GM12878 (cell line): ENCODE measurements at regions not wholly inside any gene's neighbourhood (a gene's known extent, or its start where the extent isn't known, plus 50 kb on each side); places are given as distances from the start of the nearest gene placed in this dataset.

Experiments used
- POLR2A ChIP-seq: IDR thresholded peaks from 2 replicates; pipeline ENCODE4 v1.6.1; 2011; ENCODE audit warnings: low read depth, mild to moderate bottlenecking, low read length
- POLR2AphosphoS5 ChIP-seq: IDR thresholded peaks from 2 replicates; pipeline ENCODE4 v1.6.1; 2011; ENCODE audit warnings: mild to moderate bottlenecking, low read length, inconsistent platforms
- TAF1 ChIP-seq: IDR thresholded peaks from 2 replicates; pipeline ENCODE4 v1.6.1; 2011; ENCODE audit warnings: mild to moderate bottlenecking, low read depth, low read length, borderline replicate concordance
- TBL1XR1 ChIP-seq: IDR thresholded peaks from 2 replicates; pipeline ENCODE4 v1.6.1; 2012; ENCODE audit warnings: low read depth, low read length, improper control_type of control experiment
- ZNF24 ChIP-seq: fragments of 450-650 bp; IDR thresholded peaks from 2 replicates; pipeline ENCODE4 v1.6.1; 2017; ENCODE audit warnings: antibody characterized with exemption, mild to moderate bottlenecking
- ZZZ3 ChIP-seq: IDR thresholded peaks from 2 replicates; pipeline ENCODE4 v1.6.1; 2011; ENCODE audit warnings: low read depth; ENCODE audit not compliant: control insufficient read depth, insufficient read length
- TF ChIP-seq, protein P1 (sequence below): IDR thresholded peaks from 2 replicates; pipeline ENCODE4 v1.6.1; 2012; ENCODE audit warnings: low read length, inconsistent platforms

DNA sequence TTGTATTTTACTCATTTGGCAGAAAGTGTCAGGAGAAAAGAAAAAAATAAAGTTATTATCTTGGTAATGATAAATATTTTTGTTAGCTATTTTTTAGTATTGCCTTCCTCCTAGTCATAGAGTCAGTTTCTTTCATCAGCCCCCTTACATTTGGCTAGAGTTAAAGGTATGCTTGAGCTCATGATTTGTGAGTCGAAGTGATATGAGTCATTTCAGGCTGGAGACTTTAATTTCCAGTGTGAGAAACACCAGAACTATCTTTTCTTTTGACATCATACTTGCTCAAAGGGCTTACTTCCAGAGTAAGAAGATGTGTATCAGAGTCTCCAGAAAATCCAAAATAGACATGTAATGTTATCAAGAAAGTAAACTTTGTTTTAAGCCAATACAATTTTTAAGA is 746.7 kb upstream of the TYRP1 start:
- TF ChIP-seq POLR2A (no peak), ZZZ3 (no peak), POLR2AphosphoS5 (no peak), TBL1XR1 (no peak), ZNF24 (no peak), TAF1 (no peak)
- TF ChIP-seq, protein P1, sequence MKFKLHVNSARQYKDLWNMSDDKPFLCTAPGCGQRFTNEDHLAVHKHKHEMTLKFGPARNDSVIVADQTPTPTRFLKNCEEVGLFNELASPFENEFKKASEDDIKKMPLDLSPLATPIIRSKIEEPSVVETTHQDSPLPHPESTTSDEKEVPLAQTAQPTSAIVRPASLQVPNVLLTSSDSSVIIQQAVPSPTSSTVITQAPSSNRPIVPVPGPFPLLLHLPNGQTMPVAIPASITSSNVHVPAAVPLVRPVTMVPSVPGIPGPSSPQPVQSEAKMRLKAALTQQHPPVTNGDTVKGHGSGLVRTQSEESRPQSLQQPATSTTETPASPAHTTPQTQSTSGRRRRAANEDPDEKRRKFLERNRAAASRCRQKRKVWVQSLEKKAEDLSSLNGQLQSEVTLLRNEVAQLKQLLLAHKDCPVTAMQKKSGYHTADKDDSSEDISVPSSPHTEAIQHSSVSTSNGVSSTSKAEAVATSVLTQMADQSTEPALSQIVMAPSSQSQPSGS, result no peak
